Hematopoietic multipotent progenitor cell treated with erythropoietin and hydrocortisone succinate and interleukin-3 and kit ligand, for 8 days (in vitro differentiated cells): ENCODE measurements at regions not wholly inside any gene's neighbourhood (a gene's known extent, or its start where the extent isn't known, plus 50 kb on each side); places are given as distances from the start of the nearest gene placed in this dataset.
"Not testable (repeated sequence)": the region's sequence is repeated elsewhere in the genome, so short reads cannot be mapped to it uniquely, and the experiment has no call there.

Source experiments
- DNase-seq: peaks from one replicate; pipeline ENCODE4 v3.0.0-alpha.2; 2015

DNA sequence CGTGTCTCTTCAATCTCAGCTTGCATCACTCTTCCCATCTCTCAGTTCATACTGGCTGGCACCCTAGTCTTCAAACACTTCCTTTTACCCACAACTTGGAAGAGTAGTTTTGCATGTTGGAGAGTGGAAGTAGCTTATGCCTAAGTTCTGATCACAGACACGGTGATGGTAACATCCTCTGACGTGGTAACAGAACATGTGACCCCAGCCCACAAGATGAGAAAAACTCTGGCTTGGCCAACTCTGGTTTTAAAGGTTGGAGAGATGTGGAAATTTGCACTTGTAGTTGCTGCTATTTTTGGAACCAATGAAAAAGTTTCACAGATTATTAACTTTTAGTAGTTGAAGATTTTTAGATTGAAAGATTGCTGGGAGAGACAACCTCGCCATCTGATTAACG, 155.4 kb upstream of the SLC35G4 start:
- no peak for DNase-seq

DNA sequence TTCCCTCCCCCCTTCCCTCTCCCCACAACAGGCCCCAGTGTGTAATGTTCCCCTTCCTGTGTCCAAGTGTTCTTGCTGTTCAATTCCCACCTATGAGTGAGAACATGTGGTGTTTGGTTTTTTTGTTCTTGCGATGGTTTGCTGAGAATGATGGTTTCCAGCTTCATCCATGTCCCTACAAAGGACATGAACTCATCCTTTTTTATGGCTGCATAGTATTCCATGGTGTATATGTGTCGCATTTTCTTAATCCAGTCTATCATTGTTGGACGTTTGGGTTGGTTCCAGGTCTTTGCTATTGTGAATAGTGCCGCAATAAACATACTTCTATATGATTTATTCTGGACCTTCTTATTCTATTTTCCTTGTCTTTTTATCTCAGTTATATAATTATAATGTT, 165.2 kb upstream of the SLC35G4 start:
- not testable (repeated sequence) for DNase-seq

DNA sequence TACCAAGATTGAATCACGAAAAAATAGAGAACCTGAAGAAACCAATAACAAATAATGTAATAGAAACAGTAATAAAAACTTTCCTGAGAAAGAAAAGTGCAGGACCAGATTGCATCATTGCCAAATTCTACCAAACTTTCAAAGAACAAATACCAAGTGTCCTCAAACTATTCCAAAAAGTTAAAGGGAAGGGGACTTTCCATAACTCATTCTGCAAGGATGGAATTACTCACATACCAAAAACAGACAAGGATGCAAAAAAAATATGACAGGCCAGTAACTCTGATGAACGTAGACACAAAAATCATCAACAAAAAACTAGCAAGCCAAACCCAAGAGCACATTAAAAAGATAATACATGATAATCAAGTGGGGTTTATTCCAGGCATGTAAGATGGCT, 172.3 kb upstream of the SLC35G4 start:
- DNase-seq, result no peak

DNA sequence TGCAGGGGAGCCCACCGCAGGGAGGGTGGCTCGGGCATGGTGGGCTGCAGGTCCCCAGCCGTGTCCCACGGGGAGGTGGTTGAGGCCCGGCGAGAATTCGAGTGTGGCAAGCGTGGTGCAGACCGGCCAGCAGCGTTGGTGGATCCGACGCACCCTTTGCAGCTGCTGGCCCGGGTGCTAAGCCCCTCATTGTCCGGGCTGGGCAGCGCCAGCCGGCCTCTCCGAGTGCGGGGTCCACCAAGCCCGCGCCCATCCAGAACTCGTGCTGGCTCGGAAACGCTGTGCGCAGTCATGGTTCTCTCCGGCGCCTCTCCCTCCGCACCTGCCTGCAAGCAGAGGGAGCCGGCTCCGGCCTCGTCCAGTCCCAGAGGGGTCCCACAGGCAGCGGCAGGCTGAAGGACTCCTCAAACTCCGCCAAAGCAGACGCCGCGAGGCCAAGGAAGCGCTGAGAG, 177.0 kb upstream of the SLC35G4 start:
- no peak for DNase-seq

DNA sequence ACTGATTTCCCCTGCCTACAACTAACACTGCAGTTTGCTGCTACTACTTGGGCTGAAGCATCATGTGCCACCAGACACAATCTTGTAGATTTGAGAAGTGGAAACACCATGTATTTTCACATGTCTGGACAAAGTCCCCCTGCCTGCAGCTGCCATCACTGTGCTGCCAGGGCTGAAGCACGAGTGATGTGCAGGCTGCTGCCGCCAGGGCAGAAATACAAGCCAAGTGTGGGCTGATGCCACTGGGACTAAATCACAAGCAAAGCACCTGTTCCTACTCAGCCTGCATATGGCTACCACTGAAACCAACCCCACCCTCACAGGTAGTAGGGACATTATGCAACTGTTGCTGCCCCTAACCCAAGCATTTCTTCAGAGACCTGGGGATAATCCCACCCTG, 179.5 kb upstream of the SLC35G4 start:
- no peak for DNase-seq

DNA sequence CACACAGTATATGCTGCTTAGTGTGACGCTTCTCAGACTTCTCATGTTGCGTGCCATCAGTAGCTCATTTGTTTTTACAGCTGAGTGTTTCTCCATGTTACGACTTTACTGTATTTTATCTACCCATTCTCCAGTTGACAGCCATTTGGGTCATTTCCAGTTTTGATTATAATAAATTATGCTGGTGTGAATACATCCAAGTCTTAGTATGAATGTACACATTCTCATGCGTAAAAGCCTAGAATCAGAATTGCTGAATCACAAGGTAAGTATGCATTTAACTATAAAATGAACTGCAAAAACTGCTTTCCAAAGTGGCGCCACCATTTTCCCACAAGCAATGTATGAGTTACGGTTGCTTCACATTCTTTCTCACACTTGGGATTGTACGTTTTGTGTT, 184.2 kb upstream of the SLC35G4 start:
- DNase-seq, result no peak

DNA sequence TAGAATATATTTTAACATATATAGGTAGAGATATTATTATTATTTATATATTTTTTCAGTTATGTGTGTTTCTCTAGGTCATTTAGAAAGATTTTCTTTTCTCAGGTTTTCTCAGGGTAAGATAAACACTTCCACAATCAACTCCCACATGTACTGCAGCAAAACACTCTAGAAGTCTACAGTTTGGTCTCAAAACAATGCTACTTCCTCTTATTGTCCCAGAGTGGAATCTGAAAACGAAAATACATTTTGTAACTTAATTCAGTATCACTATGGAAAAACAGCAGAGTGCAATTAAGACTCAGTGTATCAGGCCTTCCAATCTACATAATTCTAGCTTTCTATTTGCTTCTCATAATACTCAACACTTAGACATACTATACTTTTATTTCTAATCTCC, 190.1 kb upstream of the SLC35G4 start:
- no peak for DNase-seq

DNA sequence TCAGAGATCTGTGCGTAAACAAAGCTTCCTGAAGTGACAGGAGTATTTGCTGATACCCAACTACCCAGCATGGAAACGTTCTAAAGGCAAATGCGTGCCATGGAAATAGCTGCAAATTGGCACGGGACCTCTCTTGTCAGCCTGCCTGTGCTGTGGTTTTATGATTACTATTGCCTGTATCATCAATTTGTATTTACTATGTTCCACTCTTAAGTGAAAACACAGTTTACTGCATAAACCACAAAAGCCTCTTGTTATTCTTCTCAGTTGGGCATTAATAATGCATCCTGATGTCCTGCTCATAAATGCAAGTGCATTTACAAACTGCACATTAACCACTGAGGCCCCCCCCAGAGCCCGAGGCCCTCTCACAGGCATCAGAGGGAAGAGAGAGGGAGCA, 196.6 kb upstream of the SLC35G4 start:
- no peak for DNase-seq

DNA sequence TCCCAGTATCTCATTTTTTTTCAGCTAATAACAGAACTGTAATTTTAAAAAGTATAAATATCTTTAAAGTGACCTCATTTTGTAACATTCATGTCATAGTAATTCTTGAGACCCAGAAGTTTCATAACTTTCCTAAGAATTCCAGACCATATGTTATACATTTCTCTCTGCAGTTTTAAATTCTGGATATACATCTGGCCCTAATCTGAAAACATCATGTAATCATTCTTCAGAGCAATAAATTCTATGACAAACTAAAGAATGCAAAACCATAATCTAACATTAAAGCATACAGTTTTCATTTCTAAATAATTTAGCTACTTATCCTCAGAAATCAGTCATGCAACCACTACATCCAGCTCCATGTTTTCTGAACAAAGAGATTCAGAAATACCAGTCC, 198.3 kb upstream of the SLC35G4 start:
- no peak for DNase-seq

DNA sequence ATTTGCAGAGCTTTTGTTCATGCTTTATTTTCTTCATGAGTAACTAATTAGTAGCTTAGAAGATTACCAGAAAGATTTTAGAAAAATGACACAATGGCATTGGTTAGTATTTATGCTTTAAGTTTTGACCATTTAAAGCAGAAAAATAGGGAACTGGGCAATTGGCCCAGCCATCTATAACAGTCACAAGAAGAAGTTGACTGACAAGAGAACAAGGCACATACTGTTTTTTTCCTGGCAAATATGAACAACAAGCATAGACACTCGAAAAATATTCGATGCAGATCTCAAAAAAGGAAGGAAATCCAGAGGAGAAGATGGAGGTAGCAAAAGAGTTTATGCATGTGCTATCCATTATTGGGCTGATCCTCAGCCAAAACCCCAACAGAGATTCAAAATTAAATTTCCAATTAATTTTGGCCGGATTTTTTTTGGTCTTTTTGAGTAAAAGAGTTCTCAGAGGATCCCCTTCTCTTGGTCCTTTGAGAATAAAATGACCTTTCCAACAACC, 200.8 kb upstream of the SLC35G4 start:
- DNase-seq, result no peak

DNA sequence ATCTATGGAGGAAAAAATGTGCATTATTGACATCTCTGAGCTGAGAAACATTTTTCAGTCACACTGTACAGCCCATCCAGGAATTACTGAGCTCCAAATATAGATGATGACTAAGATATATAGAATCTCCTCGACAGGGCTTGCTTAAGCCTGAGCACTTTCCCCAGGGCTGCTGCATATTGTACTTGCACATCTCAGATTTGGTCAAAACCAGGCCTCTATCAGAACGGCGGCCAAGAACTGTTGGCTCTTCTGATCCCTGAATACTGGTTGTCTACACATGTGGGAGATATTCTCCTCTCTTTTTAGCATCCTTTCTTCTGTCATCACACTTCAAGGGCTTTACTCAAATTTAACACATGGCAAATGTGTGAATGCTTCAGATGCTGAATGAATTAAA, 201.5 kb upstream of the SLC35G4 start:
- DNase-seq, result no peak

DNA sequence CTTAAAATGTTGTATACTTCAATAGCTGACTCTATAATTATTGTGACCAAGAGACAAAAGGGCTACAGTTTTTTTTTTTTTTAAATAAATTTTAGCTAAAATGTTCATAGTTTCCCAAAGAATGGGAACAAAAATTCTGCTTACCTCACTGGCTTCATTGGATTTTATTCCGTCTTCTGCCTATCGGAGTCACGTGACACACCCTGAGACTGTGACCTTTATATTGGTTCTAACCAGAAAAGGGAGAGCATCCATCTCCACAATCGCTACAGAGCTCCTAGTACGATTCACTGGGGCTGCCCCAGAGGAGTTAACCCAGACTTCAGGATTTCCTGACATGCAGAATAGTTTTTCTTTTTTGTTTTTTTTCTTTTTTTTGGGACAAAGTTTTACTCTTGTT, 203.6 kb upstream of the SLC35G4 start:
- DNase-seq, result no peak

DNA sequence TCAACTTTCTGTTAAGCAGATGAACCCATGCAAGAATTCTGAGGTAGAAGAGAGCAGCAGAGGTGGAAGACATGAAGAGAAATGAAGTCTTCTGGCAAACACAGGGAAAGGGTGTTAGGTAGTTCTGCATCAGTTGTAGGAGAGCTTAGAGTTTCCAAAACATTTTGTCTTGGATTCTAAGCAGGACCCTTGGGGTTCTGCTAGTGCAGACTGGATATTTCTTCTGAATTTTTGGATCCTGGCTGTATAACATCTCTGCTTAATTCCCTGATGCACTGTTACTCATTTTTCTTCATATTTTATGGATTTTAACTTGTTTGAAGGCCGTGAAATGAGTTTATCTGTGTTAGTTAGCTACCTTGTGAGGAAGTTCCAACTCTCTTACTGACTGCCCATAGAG, 208.7 kb upstream of the SLC35G4 start:
- no peak for DNase-seq

DNA sequence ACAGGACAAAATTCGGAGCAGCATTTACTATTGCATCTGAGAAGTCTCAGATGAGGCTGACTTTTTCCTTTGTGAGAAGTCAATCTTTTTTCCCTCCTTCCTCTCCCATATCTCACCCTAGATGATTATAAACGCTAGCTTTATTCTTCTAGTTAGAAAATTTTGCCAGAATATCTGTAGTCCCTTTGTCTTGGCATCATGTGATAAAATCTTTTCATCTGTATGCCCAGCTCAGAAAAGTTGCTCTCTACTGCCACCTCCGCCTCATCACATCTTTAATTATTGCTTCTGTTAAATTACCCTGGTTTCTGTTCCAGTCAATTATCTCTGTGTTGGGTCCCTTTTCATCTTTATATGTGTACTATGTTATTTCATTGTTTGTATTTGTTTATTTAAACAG, 210.8 kb upstream of the SLC35G4 start:
- no peak for DNase-seq

DNA sequence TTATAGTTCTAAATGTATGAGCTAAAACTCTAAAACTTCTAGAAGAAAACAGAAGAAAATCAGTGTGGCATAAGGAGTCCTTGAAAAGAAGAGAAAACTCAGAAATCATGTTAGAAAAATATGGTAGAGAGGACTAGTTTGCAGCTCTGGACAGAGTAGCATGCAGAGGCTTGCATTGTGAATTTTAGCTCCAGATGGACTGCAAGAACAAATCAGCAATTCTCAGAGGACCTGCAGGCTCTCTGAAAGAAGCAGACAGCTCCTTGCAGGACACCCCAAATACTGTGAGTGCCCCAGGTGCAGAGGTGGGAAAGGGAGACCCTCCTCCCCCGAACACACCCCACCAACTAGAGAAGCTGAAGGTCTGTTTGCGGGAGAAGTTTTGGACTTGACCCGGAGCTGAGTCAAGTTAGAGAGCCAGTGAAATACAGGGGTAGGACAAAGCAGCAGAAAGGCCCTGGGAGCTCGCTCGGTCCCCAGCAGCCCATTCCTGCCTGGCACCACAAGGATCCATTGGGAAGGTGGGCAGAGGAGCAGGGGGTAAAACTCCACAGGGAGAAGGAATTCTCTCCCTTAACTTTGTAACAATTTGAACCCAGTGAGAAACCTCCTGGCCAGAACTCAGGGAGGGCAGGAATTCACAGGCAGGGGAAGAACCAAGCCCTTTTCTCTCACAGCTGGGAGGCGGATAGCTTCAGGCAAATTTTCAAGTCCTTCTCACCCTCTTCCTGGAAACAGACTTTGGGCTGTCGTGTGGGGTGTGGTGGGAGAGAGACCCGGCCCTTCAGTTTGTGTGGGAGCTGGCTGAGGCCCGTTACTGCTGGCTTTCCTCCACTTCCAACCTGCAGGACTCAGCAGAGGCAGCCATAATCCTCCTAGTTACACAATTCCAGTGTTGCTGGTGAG, 216.2 kb upstream of the SLC35G4 start:
- DNase-seq, result no peak

DNA sequence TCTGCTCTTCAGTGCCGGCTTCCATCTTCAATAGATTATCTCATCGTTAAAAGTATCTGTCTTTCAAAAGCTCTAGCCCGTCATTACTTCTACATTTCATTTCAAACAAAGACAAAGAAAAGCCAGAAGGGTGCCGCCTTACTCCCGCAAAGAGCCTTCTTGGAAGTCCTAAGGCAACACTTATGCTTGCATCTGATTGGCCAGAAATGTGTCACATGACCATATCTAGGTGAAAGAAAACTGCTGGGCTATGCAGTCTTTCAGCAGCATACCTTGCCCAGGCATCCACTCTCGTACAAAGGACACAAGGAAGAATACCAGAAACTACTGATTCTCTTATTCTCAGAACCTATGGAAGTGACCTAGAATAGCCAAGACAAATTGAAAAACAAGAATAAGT, 217.1 kb upstream of the SLC35G4 start:
- no peak for DNase-seq

DNA sequence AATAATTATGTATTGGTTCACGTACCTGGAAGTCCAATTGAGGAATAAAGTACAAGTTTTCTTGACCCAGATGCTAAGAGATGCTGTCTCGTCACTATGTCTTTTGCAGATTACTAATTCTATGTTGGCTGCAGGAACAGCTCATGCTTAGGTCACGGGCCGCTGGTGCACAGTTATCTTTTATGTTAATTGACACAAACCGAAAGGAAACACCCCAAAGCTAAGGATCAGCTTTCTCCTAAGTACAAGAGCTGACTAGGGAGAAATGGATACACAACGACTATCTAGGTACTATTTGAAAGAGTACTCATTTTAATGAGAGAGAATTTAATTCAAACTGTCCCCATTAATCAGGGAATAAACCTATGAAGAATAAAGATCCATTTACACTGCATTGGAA, 217.7 kb upstream of the SLC35G4 start:
- DNase-seq, result no peak

DNA sequence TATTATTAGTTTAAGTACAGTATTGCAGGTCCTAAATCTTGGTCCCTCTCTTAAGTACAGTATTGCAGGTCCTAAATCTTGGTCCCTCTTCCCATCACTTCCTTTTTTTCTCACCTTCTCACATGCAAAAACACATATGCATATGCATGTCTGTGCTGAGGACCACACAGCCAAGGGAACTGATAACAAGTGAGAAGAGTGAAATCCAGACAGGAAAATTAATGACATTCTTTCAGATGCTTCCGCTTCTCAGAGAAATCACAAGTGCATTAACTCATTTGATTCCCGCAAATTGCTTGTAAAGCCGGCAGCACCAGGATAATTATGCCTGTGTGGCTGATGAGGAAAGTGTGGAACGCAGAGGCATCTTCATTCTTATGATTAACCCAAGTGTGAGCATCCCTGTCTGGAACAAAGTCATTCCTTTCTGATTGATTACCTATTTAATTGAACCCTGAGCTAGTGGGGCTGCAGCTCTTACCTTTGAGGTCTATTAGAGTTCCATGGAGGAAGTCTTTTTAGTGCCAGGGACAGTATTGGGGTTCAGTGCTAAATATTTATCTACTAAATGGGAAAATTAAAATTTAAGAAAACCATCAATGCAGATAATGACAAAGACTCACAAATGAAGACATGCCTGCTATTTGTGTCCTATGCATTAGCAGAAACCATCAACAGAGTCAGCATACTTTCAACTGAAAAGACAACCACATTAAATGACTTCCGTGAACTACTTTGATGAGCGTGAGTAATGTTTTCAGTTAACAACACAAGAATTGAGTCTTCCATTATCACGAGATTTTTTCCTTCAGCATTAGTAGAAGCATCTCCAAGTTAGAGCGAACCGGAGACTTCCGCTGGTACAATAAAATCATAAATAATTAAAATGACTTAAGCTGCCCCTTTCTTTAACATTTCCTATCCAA, 220.4 kb upstream of the SLC35G4 start:
- DNase-seq, result no peak

DNA sequence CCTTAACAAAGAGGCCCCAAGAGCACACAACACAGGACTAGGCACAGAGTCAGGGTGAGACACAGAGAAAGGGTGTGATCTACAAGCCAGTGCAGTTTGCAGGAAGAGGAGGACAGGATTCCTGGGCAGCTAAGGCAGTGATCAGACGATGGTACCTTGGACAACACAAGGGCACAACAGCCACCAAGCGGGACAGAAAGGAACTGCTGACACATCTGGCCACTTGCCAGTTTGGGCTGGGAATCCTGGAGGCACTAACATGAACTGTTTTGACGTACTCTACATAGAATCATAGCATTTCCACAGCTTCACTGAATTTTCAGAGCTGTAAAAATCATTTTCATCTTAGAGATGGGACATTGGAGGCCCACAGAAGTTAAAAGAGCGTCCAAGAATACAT, 221.5 kb upstream of the SLC35G4 start:
- peak; percentile 75 for DNase-seq

DNA sequence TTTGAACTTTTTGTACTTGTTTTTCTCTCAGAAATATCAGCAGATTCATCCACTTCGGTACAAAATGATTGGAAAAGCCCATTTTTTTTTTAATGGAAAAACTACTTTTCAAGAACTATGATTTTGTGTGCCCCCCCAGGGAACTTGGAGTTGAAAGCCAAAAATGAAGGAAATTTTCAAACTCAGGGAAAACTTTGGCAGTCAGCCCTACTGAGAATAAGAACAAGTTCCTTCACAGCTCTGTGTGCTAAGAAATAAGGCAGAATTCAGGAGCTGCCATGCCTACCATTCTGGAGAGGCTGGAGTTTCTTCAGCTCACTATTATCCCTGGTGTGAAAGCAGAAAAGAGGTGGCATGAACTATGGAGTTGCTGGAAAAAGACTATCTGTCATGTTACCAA, 226.0 kb upstream of the SLC35G4 start:
- no peak for DNase-seq

DNA sequence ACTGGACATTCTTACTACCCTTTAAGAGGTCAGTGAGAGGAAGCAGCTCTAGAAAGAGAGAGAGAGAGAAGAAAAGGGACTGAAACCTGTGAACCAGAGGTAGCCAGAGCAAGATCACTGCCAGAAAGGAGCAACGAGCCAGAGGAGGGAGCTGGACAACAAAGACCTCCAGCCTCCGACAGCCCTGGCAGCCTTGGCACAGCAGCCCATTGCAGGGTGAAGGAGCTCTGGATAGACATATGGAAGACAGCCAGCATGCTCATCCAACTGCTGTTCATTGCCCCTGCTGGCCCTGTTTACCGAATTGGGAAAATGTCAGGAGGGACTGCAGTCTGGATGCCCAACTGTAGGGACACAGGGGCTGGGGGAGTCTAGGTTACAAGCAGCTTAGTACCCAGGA, 228.4 kb upstream of the SLC35G4 start:
- DNase-seq, result no peak

DNA sequence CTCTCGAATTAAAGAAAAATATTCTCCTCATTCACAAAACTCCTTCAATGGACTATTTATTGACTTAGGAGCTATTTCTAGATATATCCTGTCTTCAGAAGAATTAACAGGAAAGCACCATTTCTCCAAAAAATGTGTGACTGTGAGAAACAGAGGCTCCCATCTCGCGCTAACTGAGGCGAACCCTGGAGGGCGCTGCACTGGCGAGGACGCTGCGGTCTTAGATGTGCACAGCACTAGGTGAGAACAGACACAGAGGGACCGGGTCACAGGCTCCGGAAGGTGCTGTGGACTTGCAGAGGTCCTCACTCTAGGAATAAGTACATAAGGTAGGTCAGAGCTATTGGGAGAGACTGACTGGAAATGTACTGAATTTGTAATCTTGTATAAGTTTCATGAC, 229.7 kb upstream of the SLC35G4 start:
- no peak for DNase-seq

DNA sequence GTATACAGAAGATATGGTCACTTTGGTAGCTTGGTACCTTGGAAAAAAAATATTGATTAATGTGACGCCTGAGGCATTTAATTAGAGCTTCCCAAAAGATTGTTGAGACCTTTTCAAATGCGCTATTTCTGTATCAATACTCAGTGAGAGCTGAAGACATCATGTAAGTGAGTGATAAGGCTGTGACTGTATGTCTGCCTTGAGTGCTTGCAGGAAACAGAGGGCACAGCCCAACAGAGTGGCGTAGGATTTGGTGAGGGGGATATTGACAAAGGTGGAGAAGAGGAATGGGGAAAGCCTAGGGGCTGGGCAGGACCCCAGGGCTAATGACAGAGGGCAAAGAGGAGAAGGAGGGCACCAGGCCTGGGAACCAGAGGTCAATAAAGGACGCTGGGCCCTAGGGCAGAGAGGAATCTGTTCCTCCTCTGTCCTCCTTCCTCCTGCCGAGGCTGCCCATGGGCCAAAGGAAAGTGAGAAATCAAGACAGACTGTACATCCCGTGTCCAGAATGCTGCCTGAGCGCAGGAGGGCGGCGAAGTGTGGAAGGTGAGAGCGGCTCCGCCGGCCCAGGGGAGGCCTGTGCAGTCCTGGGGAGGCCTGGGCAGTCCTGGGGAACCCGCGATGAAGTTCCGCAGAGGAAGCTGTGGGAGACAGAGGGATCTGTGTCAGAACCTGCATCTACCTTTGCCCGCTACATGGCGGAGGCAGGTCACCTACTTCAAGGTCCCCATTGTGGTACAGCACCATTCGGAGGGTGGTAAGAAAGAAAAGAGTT, 228.6 kb upstream of the PIEZO2 start:
- DNase-seq, result no peak
